ENCODE measurements at regions not wholly inside any gene's neighbourhood (a gene's known extent, or its start where the extent isn't known, plus 50 kb on each side); places are given as distances from the start of the nearest gene placed in this dataset.
A peak's percentile ranks its signal among the peaks of the same experiment; 100 is the strongest.
"Not testable (repeated sequence)": the region's sequence is repeated elsewhere in the genome, so short reads cannot be mapped to it uniquely, and the experiment has no call there.

DNA sequence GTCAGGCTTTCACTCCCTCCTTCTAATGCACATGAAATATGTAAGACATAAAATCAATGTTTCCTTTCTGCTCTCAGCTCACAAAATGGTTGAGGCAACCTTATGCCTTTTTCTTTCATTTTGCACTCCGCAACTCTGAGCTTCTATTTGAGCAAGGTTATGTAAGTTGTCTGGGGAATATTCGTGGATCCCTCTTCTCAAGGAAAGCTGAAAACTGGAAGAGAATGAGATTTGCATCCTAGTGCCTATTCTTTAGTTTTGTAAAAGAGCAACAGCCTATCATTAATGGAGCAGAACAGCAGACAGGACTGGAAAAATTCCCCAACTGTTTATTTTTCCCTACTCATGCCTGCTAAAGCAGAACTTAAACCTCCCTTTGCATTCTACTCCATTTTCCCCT, 141.7 kb downstream of the FAM76B start:
- no peak overlapping the region for H3K4me3 Mint-ChIP-seq
- peaks cover 6% of the 10 kb centered on the region for H3K27me3 Mint-ChIP-seq (ENCODE audit: low read depth)
- ChIA-PET POLR2A (no interaction called here), CTCF (interaction anchor here (0.7 to 0.8 kb wide), 2 partner anchors 11 to 57 kb away, joined by 3 read pairs; no protein-coding TSS in a partner anchor)
- no peak overlapping the region for H3K27ac Mint-ChIP-seq
- H3K36me3 Mint-ChIP-seq (ENCODE audit: low read depth): peaks cover 2% of the 10 kb centered on the region
- H3K9me3 Mint-ChIP-seq (ENCODE audit: insufficient read depth): peaks cover 11% of the 10 kb centered on the region
- no peaks in the 10 kb centered on the region for H3K4me1 Mint-ChIP-seq (ENCODE audit: low read depth)
- DNase-seq (no peak), ATAC-seq (no peak)

DNA sequence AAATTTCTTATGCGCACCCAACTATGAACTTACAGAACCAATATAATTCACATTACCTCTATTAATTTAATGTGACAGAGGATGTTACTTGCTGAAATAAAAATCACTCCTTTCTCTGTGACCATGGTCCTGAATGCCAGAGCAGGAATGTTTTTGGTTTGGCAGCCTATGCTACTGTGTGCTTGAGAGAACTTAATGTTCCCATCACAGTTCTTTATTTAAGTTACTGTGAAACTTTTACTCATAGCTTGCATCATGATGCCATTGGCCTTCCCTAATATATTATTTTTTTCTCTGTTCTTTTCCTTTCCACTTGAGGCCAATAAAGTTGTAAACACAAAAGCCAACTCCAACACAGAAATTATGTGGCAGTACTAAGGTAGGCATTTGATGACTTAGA, 142.2 kb downstream of the FAM76B start:
- ATAC-seq (no peak), DNase-seq (no peak)
- peaks cover 16% of the 10 kb centered on the region for H3K9me3 Mint-ChIP-seq (ENCODE audit: insufficient read depth)
- no peak overlapping the region for H3K27ac Mint-ChIP-seq
- POLR2A ChIA-PET: no interaction called here
- H3K27me3 Mint-ChIP-seq (ENCODE audit: low read depth): peaks cover 4% of the 10 kb centered on the region
- CTCF ChIA-PET: no interaction called here
- no peak overlapping the region for H3K4me3 Mint-ChIP-seq
- peaks cover 5% of the 10 kb centered on the region for H3K4me1 Mint-ChIP-seq (ENCODE audit: low read depth)
- peaks cover 2% of the 10 kb centered on the region for H3K36me3 Mint-ChIP-seq (ENCODE audit: low read depth)

DNA sequence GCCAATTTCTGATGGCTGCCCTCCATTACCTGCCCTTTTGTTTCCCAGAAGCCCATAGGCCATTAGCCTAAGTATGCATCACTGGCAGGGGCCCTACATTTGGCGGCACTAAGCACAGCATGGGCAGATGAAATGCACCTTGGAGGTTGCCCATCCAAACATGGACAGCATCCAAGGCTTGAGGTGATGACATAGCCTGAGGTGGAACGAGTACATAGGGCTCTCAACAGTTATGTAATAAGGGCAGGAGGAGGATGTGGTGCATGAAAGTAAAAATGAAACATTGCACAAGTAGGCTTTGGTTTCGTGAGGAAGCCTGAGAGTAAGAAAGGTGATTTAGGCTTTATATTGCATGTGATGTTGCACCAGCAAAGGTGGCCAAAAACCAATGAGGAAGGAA, 148.1 kb downstream of the FAM76B start:
- peaks cover 16% of the 10 kb centered on the region for H3K9me3 Mint-ChIP-seq (ENCODE audit: insufficient read depth)
- ChIA-PET CTCF (interaction anchor here (0.7 to 1.9 kb wide), 7 partner anchors 20 to 412 kb away, joined by 3 to 17 read pairs (median 3); no protein-coding TSS in a partner anchor), POLR2A (no interaction called here)
- peaks cover 21% of the 10 kb centered on the region for H3K4me1 Mint-ChIP-seq (ENCODE audit: low read depth)
- peak overlapping the region; percentile 89 for H3K27ac Mint-ChIP-seq
- no peak overlapping the region for H3K4me3 Mint-ChIP-seq
- ATAC-seq (peak; percentile 92), DNase-seq (peak; percentile 60)
- no peaks in the 10 kb centered on the region for H3K27me3 Mint-ChIP-seq (ENCODE audit: low read depth)
- peaks cover 10% of the 10 kb centered on the region for H3K36me3 Mint-ChIP-seq (ENCODE audit: low read depth)

DNA sequence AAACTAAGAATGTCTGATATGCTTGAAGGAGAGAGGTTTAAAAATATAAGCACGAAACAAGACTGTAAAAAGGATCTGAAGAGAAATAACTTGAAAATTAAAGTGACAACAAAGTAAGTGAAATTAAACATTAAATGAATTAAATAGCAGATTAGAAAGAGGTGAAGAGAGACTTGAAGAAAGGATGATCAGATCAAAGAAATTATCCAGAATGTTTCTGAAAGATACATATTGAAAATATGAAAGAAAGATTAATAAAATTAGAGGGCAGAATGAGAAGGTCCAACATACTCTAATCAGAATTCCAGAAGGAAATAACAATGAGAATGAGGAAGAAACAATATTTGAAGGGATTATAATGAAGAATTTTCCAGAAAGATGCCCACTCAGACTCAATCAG, 151.1 kb downstream of the FAM76B start:
- CTCF ChIA-PET: interaction anchor here (0.7 to 1.2 kb wide), 2 partner anchors 67 to 716 kb away, joined by 3 to 4 read pairs; no protein-coding TSS in a partner anchor

DNA sequence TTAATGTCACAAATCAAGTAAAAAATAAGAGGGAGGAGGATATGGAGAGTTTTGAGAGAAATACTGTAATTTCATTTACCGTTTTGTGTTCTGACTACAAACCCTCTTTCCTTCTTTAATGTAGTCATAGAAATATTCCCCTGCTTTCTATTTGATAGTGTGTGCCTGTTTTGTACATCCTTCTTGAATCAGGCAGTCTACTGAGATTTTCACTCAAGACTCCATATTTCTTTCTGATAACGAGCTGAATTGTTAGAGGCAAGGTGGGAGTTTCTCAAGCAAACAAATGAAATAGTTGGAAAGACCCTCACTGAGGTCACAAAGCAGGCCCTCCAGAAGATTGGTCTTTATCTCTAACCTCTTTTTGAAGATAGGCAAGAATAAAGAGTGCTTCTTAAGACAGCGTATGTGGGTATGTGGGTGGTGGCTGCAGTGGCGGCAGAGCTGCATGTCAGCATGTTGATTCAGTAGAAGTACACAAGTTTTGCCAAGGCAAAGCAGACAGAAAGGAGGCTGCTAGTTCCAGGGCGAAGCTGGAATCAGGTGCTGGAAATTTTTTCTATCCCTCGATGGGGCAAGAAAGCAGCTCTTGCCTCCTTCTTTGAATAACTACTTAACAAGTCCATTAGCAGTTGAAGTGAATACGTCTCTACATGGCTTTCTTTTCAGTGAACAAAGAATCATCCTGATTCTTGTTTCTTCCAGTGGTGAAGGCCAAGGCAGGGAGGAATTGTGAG, 164.2 kb downstream of the FAM76B start:
- CTCF ChIA-PET: no interaction called here
- no peak for ATAC-seq

More for the DNA sequence above, 151.1 kb downstream of the FAM76B start:
- peaks cover 13% of the 10 kb centered on the region for H3K9me3 Mint-ChIP-seq (ENCODE audit: insufficient read depth)
- H3K27ac Mint-ChIP-seq: no peak overlapping the region
- ATAC-seq (no peak), DNase-seq (no peak)
- H3K27me3 Mint-ChIP-seq (ENCODE audit: low read depth): no peaks in the 10 kb centered on the region
- H3K4me3 Mint-ChIP-seq: no peak overlapping the region
- peaks cover 10% of the 10 kb centered on the region for H3K36me3 Mint-ChIP-seq (ENCODE audit: low read depth)
- peaks cover 21% of the 10 kb centered on the region for H3K4me1 Mint-ChIP-seq (ENCODE audit: low read depth)
- POLR2A ChIA-PET: no interaction called here

DNA sequence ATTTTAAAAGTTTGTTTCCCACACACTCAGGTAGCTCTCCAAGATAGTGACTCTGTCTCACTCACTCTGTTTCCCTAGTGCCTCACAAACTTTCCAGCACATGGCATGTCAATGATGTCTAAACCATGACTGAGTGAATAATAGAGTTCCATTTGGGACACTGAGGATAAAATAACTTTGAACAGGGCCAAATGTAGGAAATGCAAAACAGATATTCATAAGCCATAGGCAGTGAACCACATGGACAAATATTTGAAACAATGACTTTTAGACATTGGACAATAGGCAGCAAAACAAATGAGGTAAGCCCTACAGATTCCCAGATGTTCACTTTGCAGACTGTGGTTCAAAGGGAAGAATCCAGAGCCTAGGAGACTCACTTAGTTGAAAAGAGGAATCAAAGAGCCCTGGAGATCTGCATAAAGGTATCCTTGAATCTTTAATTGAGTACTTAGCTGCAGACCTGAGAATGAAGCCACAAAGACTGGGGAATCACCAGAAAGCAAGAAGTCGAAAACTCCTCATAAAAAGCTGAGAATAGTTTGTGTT, 173.3 kb downstream of the FAM76B start:
- H3K4me1 Mint-ChIP-seq (ENCODE audit: low read depth): peaks cover 5% of the 10 kb centered on the region
- peaks cover 27% of the 10 kb centered on the region for H3K9me3 Mint-ChIP-seq (ENCODE audit: insufficient read depth)
- ChIA-PET CTCF (interaction anchor here (2.1 kb wide), 1 partner anchor 89 kb away, joined by 8 read pairs; no protein-coding TSS in a partner anchor), POLR2A (no interaction called here)
- no peak overlapping the region for H3K27ac Mint-ChIP-seq
- H3K27me3 Mint-ChIP-seq (ENCODE audit: low read depth): no peaks in the 10 kb centered on the region
- H3K36me3 Mint-ChIP-seq (ENCODE audit: low read depth): peaks cover 10% of the 10 kb centered on the region
- ATAC-seq: no peak
- DNase-seq: no peak
- H3K4me3 Mint-ChIP-seq: no peak overlapping the region

More for the DNA sequence above, 164.2 kb downstream of the FAM76B start:
- Mint-ChIP-seq H3K4me1 (ENCODE audit: low read depth) (no peaks in the 10 kb centered on the region), H3K27ac (no peak overlapping the region), H3K9me3 (ENCODE audit: insufficient read depth) (peaks cover 12% of the 10 kb centered on the region), H3K36me3 (ENCODE audit: low read depth) (peaks cover 2% of the 10 kb centered on the region), H3K4me3 (no peak overlapping the region), H3K27me3 (ENCODE audit: low read depth) (no peaks in the 10 kb centered on the region)
- POLR2A ChIA-PET: no interaction called here
- no peak for DNase-seq

DNA sequence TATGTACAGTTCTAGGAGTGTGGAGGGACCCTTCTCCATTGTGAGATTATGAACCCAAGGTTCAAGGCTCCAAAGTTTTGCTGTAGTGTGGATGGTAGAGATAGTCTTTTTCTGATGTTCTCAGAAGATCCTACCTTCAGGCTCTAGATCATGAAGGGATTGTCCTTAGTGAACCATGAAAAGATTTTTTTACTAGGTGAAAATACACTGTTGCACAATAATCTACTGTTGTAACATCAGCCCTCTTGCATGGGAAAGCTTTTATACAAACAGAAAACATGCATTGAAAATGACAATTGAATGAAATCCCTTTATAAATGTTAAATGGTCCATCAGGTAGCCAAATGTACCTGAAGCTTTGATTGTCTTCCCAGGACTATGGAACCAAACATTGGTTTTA, 177.8 kb downstream of the FAM76B start:
- H3K27ac Mint-ChIP-seq: no peak overlapping the region
- ATAC-seq (no peak), DNase-seq (no peak)
- CTCF ChIA-PET: interaction anchor here (2.2 kb wide), 1 partner anchor 93 kb away, joined by 5 read pairs; no protein-coding TSS in a partner anchor
- H3K9me3 Mint-ChIP-seq (ENCODE audit: insufficient read depth): peaks cover 8% of the 10 kb centered on the region
- no peaks in the 10 kb centered on the region for H3K4me1 Mint-ChIP-seq (ENCODE audit: low read depth)
- H3K4me3 Mint-ChIP-seq: no peak overlapping the region
- POLR2A ChIA-PET: no interaction called here
- no peaks in the 10 kb centered on the region for H3K36me3 Mint-ChIP-seq (ENCODE audit: low read depth)
- no peaks in the 10 kb centered on the region for H3K27me3 Mint-ChIP-seq (ENCODE audit: low read depth)

DNA sequence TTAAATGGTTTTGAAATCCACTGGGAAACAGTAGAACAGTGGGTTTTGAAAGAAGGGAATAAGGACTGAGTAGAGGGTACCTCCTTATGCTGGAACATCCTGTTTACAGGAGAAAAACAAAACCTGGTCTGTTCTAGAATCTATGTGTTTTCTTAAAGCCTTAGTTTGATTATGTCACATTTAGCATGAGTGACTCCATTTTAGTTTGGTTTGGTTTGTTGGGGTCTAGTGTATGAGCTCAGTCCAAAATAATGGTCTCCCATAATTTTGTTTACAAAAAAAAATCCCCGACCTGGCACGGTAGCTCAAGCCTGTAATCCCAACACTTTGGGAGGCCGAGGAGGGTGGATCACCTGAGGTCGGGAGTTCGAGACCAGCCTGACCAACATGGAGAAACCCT, 179.4 kb downstream of the FAM76B start:
- ATAC-seq; CTCF ChIA-PET; H3K4me3 Mint-ChIP-seq; H3K4me1 Mint-ChIP-seq (ENCODE audit: low read depth); H3K27me3 Mint-ChIP-seq (ENCODE audit: low read depth); H3K36me3 Mint-ChIP-seq (ENCODE audit: low read depth); POLR2A ChIA-PET; H3K9me3 Mint-ChIP-seq (ENCODE audit: insufficient read depth); H3K27ac Mint-ChIP-seq; DNase-seq: not testable (repeated sequence)

DNA sequence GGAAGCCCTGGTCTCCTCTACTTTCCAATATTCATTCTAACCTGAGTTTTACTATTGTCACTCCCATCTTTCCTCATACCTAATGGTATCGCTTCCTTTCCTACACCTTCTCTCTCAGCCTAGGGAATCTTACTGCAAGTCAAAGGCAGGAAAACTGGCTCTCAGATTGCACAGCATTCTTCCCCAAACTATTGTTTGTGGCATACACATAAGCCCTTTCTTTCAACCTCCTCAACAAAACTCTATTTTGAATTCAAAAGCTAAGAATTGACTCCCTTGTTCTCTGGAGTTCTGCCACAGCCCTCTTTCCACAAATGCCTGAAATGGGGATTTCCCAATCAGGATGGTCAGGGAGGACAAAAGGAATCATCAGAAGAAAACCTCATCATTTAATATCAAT, 181.5 kb downstream of the FAM76B start:
- peaks cover 7% of the 10 kb centered on the region for H3K4me1 Mint-ChIP-seq (ENCODE audit: low read depth)
- no peaks in the 10 kb centered on the region for H3K36me3 Mint-ChIP-seq (ENCODE audit: low read depth)

DNA sequence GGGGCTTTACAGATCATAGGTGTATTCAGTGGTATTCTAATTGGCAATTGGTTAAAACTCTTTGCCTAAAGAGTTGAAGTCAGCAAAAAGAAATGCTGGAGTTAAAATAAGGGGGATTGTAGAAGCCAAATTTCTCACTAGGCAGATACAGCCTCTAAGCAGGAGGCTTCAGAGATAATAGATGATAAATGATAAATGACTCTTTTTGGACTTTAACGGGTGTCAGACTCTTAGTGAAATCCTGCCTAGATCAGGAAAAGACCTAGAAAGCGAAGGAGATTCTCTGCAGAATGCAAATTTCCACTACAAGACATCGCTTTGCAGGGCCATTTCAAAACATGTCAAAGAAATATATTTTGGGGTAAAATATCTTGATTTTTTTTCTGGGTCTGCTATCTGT, 182.8 kb downstream of the FAM76B start:
- Mint-ChIP-seq H3K36me3 (ENCODE audit: low read depth) (no peaks in the 10 kb centered on the region), H3K27ac (no peak overlapping the region), H3K4me3 (no peak overlapping the region), H3K9me3 (ENCODE audit: insufficient read depth) (peaks cover 8% of the 10 kb centered on the region), H3K4me1 (ENCODE audit: low read depth) (peaks cover 7% of the 10 kb centered on the region), H3K27me3 (ENCODE audit: low read depth) (no peaks in the 10 kb centered on the region)
- no peak for ATAC-seq
- CTCF ChIA-PET: interaction anchor here (1.6 kb wide), 1 partner anchor 98 kb away, joined by 8 read pairs; no protein-coding TSS in a partner anchor
- POLR2A ChIA-PET: interaction anchor here (0.8 kb wide), 1 partner anchor 106 kb away, joined by 3 read pairs; no protein-coding TSS in a partner anchor
- no peak for DNase-seq

More for the DNA sequence above, 181.5 kb downstream of the FAM76B start:
- H3K27me3 Mint-ChIP-seq (ENCODE audit: low read depth): no peaks in the 10 kb centered on the region
- H3K27ac Mint-ChIP-seq: no peak overlapping the region
- peaks cover 8% of the 10 kb centered on the region for H3K9me3 Mint-ChIP-seq (ENCODE audit: insufficient read depth)
- no peak for ATAC-seq
- CTCF ChIA-PET: interaction anchor here (0.6 to 1.5 kb wide), 2 partner anchors 97 to 1328 kb away, joined by 3 read pairs; no protein-coding TSS in a partner anchor
- H3K4me3 Mint-ChIP-seq: no peak overlapping the region
- no peak for DNase-seq
- POLR2A ChIA-PET: no interaction called here

DNA sequence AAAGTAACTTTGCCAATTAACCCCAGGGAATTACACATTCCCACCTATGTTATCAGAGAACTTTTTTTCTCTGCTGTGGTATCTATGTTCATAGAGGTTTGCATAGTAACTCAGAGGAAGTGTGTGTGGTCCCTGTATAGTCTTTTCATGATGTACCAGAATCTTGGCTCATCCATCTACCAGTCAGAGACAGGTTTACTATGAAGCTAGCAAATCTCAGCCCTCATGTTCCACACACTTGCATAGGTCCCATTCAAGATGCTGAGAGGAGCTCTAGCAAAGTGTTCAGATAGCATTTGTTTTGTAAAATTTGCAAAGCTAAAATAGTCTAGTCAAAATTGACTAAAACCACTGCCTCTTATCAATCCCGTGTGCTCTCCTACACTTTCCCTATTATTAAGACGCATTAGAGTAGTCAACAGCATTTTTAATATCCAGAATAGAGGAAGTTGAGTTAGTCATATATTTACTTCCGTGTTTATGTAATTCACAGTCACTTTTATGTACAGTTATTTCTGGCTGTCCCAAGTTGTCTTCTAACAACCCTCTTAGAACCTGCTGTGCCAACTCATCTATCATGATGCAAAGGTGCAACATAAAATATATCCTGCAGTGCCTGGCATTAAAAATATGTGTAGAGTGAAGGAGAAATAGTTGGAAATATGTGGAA, 184.2 kb downstream of the FAM76B start:
- Mint-ChIP-seq H3K9me3 (ENCODE audit: insufficient read depth) (peaks cover 3% of the 10 kb centered on the region), H3K27me3 (ENCODE audit: low read depth) (no peaks in the 10 kb centered on the region), H3K4me1 (ENCODE audit: low read depth) (peaks cover 11% of the 10 kb centered on the region), H3K4me3 (no peak overlapping the region), H3K36me3 (ENCODE audit: low read depth) (no peaks in the 10 kb centered on the region), H3K27ac (no peak overlapping the region)
- ATAC-seq (no peak), DNase-seq (no peak)
- ChIA-PET CTCF (interaction anchor here (1.6 to 1.7 kb wide), 2 partner anchors 100 kb away, joined by 6 to 8 read pairs; no protein-coding TSS in a partner anchor), POLR2A (no interaction called here)
